ENCODE measurements at regions not wholly inside any gene's neighbourhood (a gene's known extent, or its start where the extent isn't known, plus 50 kb on each side); places are given as distances from the start of the nearest gene placed in this dataset.
"Not testable (repeated sequence)": the region's sequence is repeated elsewhere in the genome, so short reads cannot be mapped to it uniquely, and the experiment has no call there.

GRCh38 chrX:124788253-124788652, 441.9 kb downstream of the SH2D1A start:
- DNase-seq (ENCODE audit: low read depth in 1 of 2, low spot score in 1 of 2); H3K27ac ChIP-seq (replicated peaks); H3K4me3 ChIP-seq (replicated peaks; ENCODE audit: insufficient read depth, low read length); H3K27me3 ChIP-seq (ENCODE audit: insufficient read depth, poor library complexity, severe bottlenecking): not testable (repeated sequence)

- not testable (repeated sequence) for H3K27me3 ChIP-seq (ENCODE audit: insufficient read depth, poor library complexity, severe bottlenecking); H3K27ac ChIP-seq (replicated peaks); DNase-seq (ENCODE audit: low read depth in 1 of 2, low spot score in 1 of 2); H3K4me3 ChIP-seq (replicated peaks; ENCODE audit: insufficient read depth, low read length)
These were observed 443.5 kb downstream of the SH2D1A start for GRCh38 chrX:124789874-124790273.

- H3K27me3 ChIP-seq (ENCODE audit: insufficient read depth, poor library complexity, severe bottlenecking), result no peaks in the 10 kb centered on the region
- H3K4me3 ChIP-seq (replicated peaks; ENCODE audit: insufficient read depth, low read length), result no peak overlapping the region
- TF ChIP-seq GABPA (IDR thresholded peaks at IDR 0.05; ENCODE audit: low read depth) (no peak), POLR2AphosphoS5 (IDR thresholded peaks at IDR 0.05; ENCODE audit: low read depth) (no peak), CTCF (IDR thresholded peaks at IDR 0.05; ENCODE audit: insufficient read depth, low read length) (no peak), REST (IDR thresholded peaks at IDR 0.05; ENCODE audit: insufficient replicate concordance, low read depth) (no peak), SPI1 (IDR thresholded peaks at IDR 0.05; ENCODE audit: borderline replicate concordance, low read depth) (no peak)
- no peak overlapping the region for H3K27ac ChIP-seq (replicated peaks)
- DNase-seq (ENCODE audit: low read depth in 1 of 2, low spot score in 1 of 2), result no peak
These were observed 445.2 kb downstream of the SH2D1A start for GRCh38 chrX:124791492-124792095.

- no peak for DNase-seq (ENCODE audit: low read depth in 1 of 2, low spot score in 1 of 2)
- TF ChIP-seq CTCF (IDR thresholded peaks at IDR 0.05; ENCODE audit: insufficient read depth, low read length) (no peak), SPI1 (IDR thresholded peaks at IDR 0.05; ENCODE audit: borderline replicate concordance, low read depth) (no peak), REST (IDR thresholded peaks at IDR 0.05; ENCODE audit: insufficient replicate concordance, low read depth) (no peak), POLR2AphosphoS5 (IDR thresholded peaks at IDR 0.05; ENCODE audit: low read depth) (no peak), GABPA (IDR thresholded peaks at IDR 0.05; ENCODE audit: low read depth) (no peak)
- no peak overlapping the region for H3K27ac ChIP-seq (replicated peaks)
- H3K4me3 ChIP-seq (replicated peaks; ENCODE audit: insufficient read depth, low read length), result no peak overlapping the region
- H3K27me3 ChIP-seq (ENCODE audit: insufficient read depth, poor library complexity, severe bottlenecking), result no peaks in the 10 kb centered on the region
These were observed 450.6 kb downstream of the SH2D1A start for GRCh38 chrX:124796989-124797388.

- TF ChIP-seq POLR2AphosphoS5 (IDR thresholded peaks at IDR 0.05; ENCODE audit: low read depth) (no peak), REST (IDR thresholded peaks at IDR 0.05; ENCODE audit: insufficient replicate concordance, low read depth) (no peak), SPI1 (IDR thresholded peaks at IDR 0.05; ENCODE audit: borderline replicate concordance, low read depth) (no peak), GABPA (IDR thresholded peaks at IDR 0.05; ENCODE audit: low read depth) (no peak), CTCF (IDR thresholded peaks at IDR 0.05; ENCODE audit: insufficient read depth, low read length) (no peak)
- H3K27ac ChIP-seq (replicated peaks), result no peak overlapping the region
- DNase-seq (ENCODE audit: low read depth in 1 of 2, low spot score in 1 of 2), result no peak
- H3K4me3 ChIP-seq (replicated peaks; ENCODE audit: insufficient read depth, low read length), result no peak overlapping the region
- no peaks in the 10 kb centered on the region for H3K27me3 ChIP-seq (ENCODE audit: insufficient read depth, poor library complexity, severe bottlenecking)
These were observed 458.6 kb downstream of the SH2D1A start for GRCh38 chrX:124804962-124805361.

Measured in HL-60 (cell line).